ENCODE measurements at regions not wholly inside any gene's neighbourhood (a gene's known extent, or its start where the extent isn't known, plus 50 kb on each side); places are given as distances from the start of the nearest gene placed in this dataset.

- TF ChIP-seq, protein P1, sequence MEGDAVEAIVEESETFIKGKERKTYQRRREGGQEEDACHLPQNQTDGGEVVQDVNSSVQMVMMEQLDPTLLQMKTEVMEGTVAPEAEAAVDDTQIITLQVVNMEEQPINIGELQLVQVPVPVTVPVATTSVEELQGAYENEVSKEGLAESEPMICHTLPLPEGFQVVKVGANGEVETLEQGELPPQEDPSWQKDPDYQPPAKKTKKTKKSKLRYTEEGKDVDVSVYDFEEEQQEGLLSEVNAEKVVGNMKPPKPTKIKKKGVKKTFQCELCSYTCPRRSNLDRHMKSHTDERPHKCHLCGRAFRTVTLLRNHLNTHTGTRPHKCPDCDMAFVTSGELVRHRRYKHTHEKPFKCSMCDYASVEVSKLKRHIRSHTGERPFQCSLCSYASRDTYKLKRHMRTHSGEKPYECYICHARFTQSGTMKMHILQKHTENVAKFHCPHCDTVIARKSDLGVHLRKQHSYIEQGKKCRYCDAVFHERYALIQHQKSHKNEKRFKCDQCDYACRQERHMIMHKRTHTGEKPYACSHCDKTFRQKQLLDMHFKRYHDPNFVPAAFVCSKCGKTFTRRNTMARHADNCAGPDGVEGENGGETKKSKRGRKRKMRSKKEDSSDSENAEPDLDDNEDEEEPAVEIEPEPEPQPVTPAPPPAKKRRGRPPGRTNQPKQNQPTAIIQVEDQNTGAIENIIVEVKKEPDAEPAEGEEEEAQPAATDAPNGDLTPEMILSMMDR (tag by site-specific recombination; IDR thresholded peaks at IDR 0.05) = no peak
- TF ChIP-seq ZNF350 (tag by site-specific recombination; IDR thresholded peaks at IDR 0.05) = no peak
- no peak for TF ChIP-seq ZNF202 (tag by site-specific recombination; IDR thresholded peaks at IDR 0.05; ENCODE audit: borderline replicate concordance)
- no peak for TF ChIP-seq ZNF274 (IDR thresholded peaks at IDR 0.05; ENCODE audit: low read length)
- TF ChIP-seq ZNF274 (tag by site-specific recombination; IDR thresholded peaks at IDR 0.05; ENCODE audit: borderline replicate concordance) = no peak
These were observed 62.7 kb upstream of the SHOX start for GRCh38 chrX:567891-568290.

Measured in HEK293 (cell line).